Astrocyte of the spinal cord (primary cell): ENCODE measurements at regions not wholly inside any gene's neighbourhood (a gene's known extent, or its start where the extent isn't known, plus 50 kb on each side); places are given as distances from the start of the nearest gene placed in this dataset.
A peak's percentile ranks its signal among the peaks of the same experiment; 100 is the strongest.

Source experiments
- DNase-seq: peaks from one replicate; pipeline ENCODE4 v3.0.0; 2011; ENCODE audit warnings: low read depth, low spot score
- H3K4me3 ChIP-seq: 2 replicates; pipeline ENCODE4 v1.5.1; 2011; ENCODE audit warnings: low read depth, mild to moderate bottlenecking, low read length, moderate library complexity
- CTCF ChIP-seq: IDR thresholded peaks from 2 replicates; pipeline ENCODE4 v1.5.1; 2012; ENCODE audit warnings: low read depth, mild to moderate bottlenecking, low read length, inconsistent platforms
- in situ Hi-C: cut with HindIII; loops from 2 replicates; pipeline ENCODE4 v1.10.0; 2017; ENCODE audit warnings: low sequenced_read_pairs

- DNase-seq: peak; percentile 10
- in situ Hi-C loops: no loop called here
- H3K4me3 ChIP-seq: no peak overlapping the region
- TF ChIP-seq CTCF: no peak
Measured at GRCh38 chr5:79872291-79872690, 118.8 kb downstream of the MTX3 start.

- no peak for TF ChIP-seq CTCF
Measured at GRCh38 chr5:79871364-79872120, 119.5 kb downstream of the MTX3 start.

GRCh38 chr5:79868163-79868670 lies 122.8 kb downstream of the MTX3 start:
- no peak for DNase-seq
- in situ Hi-C loops: no loop called here
- no peak overlapping the region for H3K4me3 ChIP-seq
- TF ChIP-seq CTCF: no peak

More at GRCh38 chr5:79871364-79872120, 119.5 kb downstream of the MTX3 start:
- no peak for DNase-seq
- in situ Hi-C loops: no loop called here
- H3K4me3 ChIP-seq: no peak overlapping the region

GRCh38 chr5:79865579-79865978 lies 125.5 kb downstream of the MTX3 start:
- in situ Hi-C loops: no loop called here
- H3K4me3 ChIP-seq: no peak overlapping the region
- DNase-seq: no peak
- no peak for TF ChIP-seq CTCF

- H3K4me3 ChIP-seq: no peak overlapping the region
- in situ Hi-C loops: no loop called here
- no peak for TF ChIP-seq CTCF
- DNase-seq: no peak
Measured at GRCh38 chr5:79864364-79864763, 126.7 kb downstream of the MTX3 start.

GRCh38 chr5:79859588-79859987 lies 131.5 kb downstream of the MTX3 start:
- no peak for DNase-seq
- in situ Hi-C loops: no loop called here

More at GRCh38 chr5:79859588-79859987, 131.5 kb downstream of the MTX3 start:
- TF ChIP-seq CTCF: no peak
- H3K4me3 ChIP-seq: no peak overlapping the region
